Endothelial cell of umbilical vein (primary cell): ENCODE measurements at regions not wholly inside any gene's neighbourhood (a gene's known extent, or its start where the extent isn't known, plus 50 kb on each side); places are given as distances from the start of the nearest gene placed in this dataset.

Experiments
- BruUV-seq: library from RNA; stranded (reverse); fragments of 400-500 nt; replicated peaks from 2 replicates; lab custom pipeline; 2021; lab: Mats Ljungman, UMichigan
- CTCF ChIA-PET: fragments of 300-600, 350-600 bp; sonication (Branson Sonifier 250); formaldehyde crosslinking; loops from one replicate; lab custom pipeline; 2021; ENCODE audit warnings: antibody characterized with exemption, inconsistent platforms; lab: Charles Lee
- POLR2A ChIA-PET: fragments of 300-600, 350-600 bp; sonication (Branson Sonifier 250); formaldehyde crosslinking; loops from one replicate; lab custom pipeline; 2021; ENCODE audit warnings: antibody characterized with exemption, inconsistent platforms; lab: Charles Lee
- DNase-seq: peaks from one replicate; pipeline ENCODE4 v3.0.0-alpha.2; 2011; ENCODE audit warnings: low read depth, low spot score
- FAIRE-seq: peaks from 2 replicates; lab custom pipeline; 2011; peaks lifted over from hg19 to GRCh38; lab: Jason Lieb, UNC
- H2AFZ ChIP-seq: 2 replicates; pipeline ENCODE4 v1.6.0; 2012; ENCODE audit warnings: low read depth, low read length, control low read depth, inconsistent platforms
- H3K27ac ChIP-seq: 2 replicates; pipeline ENCODE4 v1.5.1; 2011; ENCODE audit warnings: low read depth, mild to moderate bottlenecking, control low read depth, low read length, moderate library complexity; ENCODE audit not compliant: insufficient read depth
- H3K27me3 ChIP-seq, 2 experiments: 2 replicates each; pipeline versions ENCODE4 v1.6.0 to v1.6.1; 2011; ENCODE audit warnings: low read length in 2 of 2, mixed read lengths in 1 of 2; ENCODE audit not compliant: control insufficient read depth in 2 of 2, insufficient read depth in 2 of 2
- H3K36me3 ChIP-seq, 2 experiments: 2 replicates in 1 of 2; 3 replicates in 1 of 2; pipeline ENCODE4 v1.5.1; 2011; ENCODE audit warnings: low read length in 2 of 2, mild to moderate bottlenecking in 1 of 2, moderate library complexity in 1 of 2; ENCODE audit not compliant: control insufficient read depth in 2 of 2, insufficient read depth in 2 of 2; ENCODE audit errors: extremely low read depth in 1 of 2
- H3K4me1 ChIP-seq: 3 replicates; pipeline ENCODE4 v1.5.1; 2011; ENCODE audit warnings: mild to moderate bottlenecking, low read length; ENCODE audit not compliant: control insufficient read depth, insufficient read depth; ENCODE audit errors: extremely low read depth
- H3K4me2 ChIP-seq: 2 replicates; pipeline ENCODE4 v1.6.1; 2011; ENCODE audit warnings: low read length, control low read depth, mixed read lengths; ENCODE audit not compliant: insufficient read depth
- H3K4me3 ChIP-seq, 3 experiments: fragments of 200-600 bp in 1 of 3; sonication (generic), shearing (Covaris generic) in 1 of 3; replicated peaks in 1 of 3; 2 replicates each; pipeline ENCODE4 v1.5.1; 2011 to 2016; ENCODE audit warnings: control low read depth in 3 of 3, low read length in 3 of 3, mild to moderate bottlenecking in 2 of 3, inconsistent platforms in 1 of 3, low read depth in 1 of 3, moderate library complexity in 1 of 3; ENCODE audit not compliant: insufficient read depth in 1 of 3
- H3K79me2 ChIP-seq: 2 replicates; pipeline ENCODE4 v1.6.0; 2012; ENCODE audit warnings: low read length, inconsistent platforms; ENCODE audit not compliant: control insufficient read depth, insufficient read depth
- H3K9ac ChIP-seq: replicated peaks from 2 replicates; pipeline ENCODE3; 2011; ENCODE audit warnings: low read length, control low read depth; ENCODE audit not compliant: insufficient read depth; ENCODE audit errors: extremely low read depth
- H3K9me1 ChIP-seq: replicated peaks from 3 replicates; pipeline ENCODE4 v1.6.0; 2011; ENCODE audit warnings: mild to moderate bottlenecking, low read length; ENCODE audit not compliant: control insufficient read depth, insufficient read depth; ENCODE audit errors: extremely low read depth
- H3K9me3 ChIP-seq: replicated peaks from 2 replicates; pipeline ENCODE4 v1.5.1; 2012; ENCODE audit warnings: low read length, inconsistent platforms; ENCODE audit not compliant: control insufficient read depth, insufficient read depth
- H4K20me1 ChIP-seq: replicated peaks from 2 replicates; pipeline ENCODE3; 2011; ENCODE audit warnings: mild to moderate bottlenecking, low read length; ENCODE audit not compliant: control insufficient read depth, insufficient read depth; ENCODE audit errors: extremely low read depth
- CTCF ChIP-seq, 2 donors: IDR thresholded peaks; 1 replicate in 1 of 2; 2 replicates in 1 of 2; pipeline ENCODE4 v1.5.1; 2011; ENCODE audit warnings: low read length in 2 of 2, mild to moderate bottlenecking in 2 of 2, moderate library complexity in 2 of 2, control low read depth in 1 of 2, inconsistent platforms in 1 of 2, low read depth in 1 of 2; ENCODE audit not compliant: insufficient read depth in 1 of 2; ENCODE audit errors: extremely low read depth in 1 of 2
- EZH2 ChIP-seq: IDR thresholded peaks from 2 replicates; pipeline ENCODE4 v1.6.1; 2012; ENCODE audit warnings: borderline replicate concordance, low read depth, mild to moderate bottlenecking, moderate library complexity, low read length, inconsistent platforms; ENCODE audit not compliant: severe bottlenecking
- FOS ChIP-seq: IDR thresholded peaks from 2 replicates; pipeline ENCODE4 v1.6.1; 2011; ENCODE audit warnings: mild to moderate bottlenecking, low read length, moderate library complexity, borderline replicate concordance; ENCODE audit not compliant: insufficient read depth
- GATA2 ChIP-seq: IDR thresholded peaks from 2 replicates; pipeline ENCODE4 v1.7.0; 2011; ENCODE audit warnings: low read depth, mild to moderate bottlenecking, moderate library complexity, mixed read lengths, low read length; ENCODE audit not compliant: insufficient read length, insufficient read depth
- JUN ChIP-seq: IDR thresholded peaks from 2 replicates; pipeline ENCODE4 v1.6.1; 2011; ENCODE audit warnings: borderline replicate concordance, low read depth; ENCODE audit not compliant: insufficient read length, insufficient read depth
- MAX ChIP-seq: IDR thresholded peaks from 2 replicates; pipeline ENCODE4 v1.6.1; 2011; ENCODE audit not compliant: insufficient read depth, insufficient read length
- MYC ChIP-seq: IDR thresholded peaks from one replicate; pipeline ENCODE4 v1.6.1; 2011; ENCODE audit warnings: mild to moderate bottlenecking, low read depth, low read length
- POLR2A ChIP-seq: IDR thresholded peaks from 2 replicates; pipeline ENCODE4 v1.6.1; 2012; ENCODE audit warnings: low read depth, mild to moderate bottlenecking, control low read depth, low read length
- POLR2AphosphoS5 ChIP-seq: IDR thresholded peaks from 2 replicates; pipeline ENCODE4 v1.6.1; 2012; ENCODE audit warnings: low read depth, mild to moderate bottlenecking, control low read depth, low read length, moderate library complexity; ENCODE audit not compliant: insufficient read depth
- dilution Hi-C: fragments of 300-500 bp; cut with MboI; formaldehyde crosslinking; loops from one replicate; pipeline ENCODE4 v1.15.0; 2019; ENCODE audit warnings: low sequenced_read_pairs; ENCODE audit not compliant: extremely low pct_ligation_motif_present
- intact Hi-C: fragments of 100-400 bp; cut with micrococcal nuclease; formaldehyde crosslinking; loops from one replicate; pipeline ENCODE4 v1.10.0; 2022

- no TSS peak for BruUV-seq
- dilution Hi-C loops (no loop called here), intact Hi-C loops (no loop called here)
- Histone ChIP-seq H3K9me3 (no peaks in the 10 kb centered on the region), H3K27ac (no peak overlapping the region), H4K20me1 (no peaks in the 10 kb centered on the region), H2AFZ (no peak overlapping the region), H3K9me1 (no peaks in the 10 kb centered on the region), H3K9ac (no peak overlapping the region), H3K79me2 (no peaks in the 10 kb centered on the region), H3K4me2 (no peak overlapping the region), H3K4me1 (peaks cover 1% of the 10 kb centered on the region), H3K36me3 (no peaks in the 10 kb centered on the region), H3K4me3 (no peak overlapping the region), H3K27me3 (no peaks in the 10 kb centered on the region)
- FAIRE-seq (no peak), DNase-seq (no peak)
- CTCF ChIA-PET: no interaction called here
- TF ChIP-seq CTCF (IDR thresholded peaks at IDR 0.05; ENCODE audit: extremely low read depth in 1 of 2, insufficient read depth in 1 of 2, low read depth in 1 of 2, low read length in 2 of 2) (no peak), POLR2AphosphoS5 (no peak), POLR2A (no peak), MYC (no peak), GATA2 (no peak), JUN (no peak), FOS (no peak), MAX (no peak), EZH2 (no peak)
- POLR2A ChIA-PET: no interaction called here
These were observed 378.7 kb downstream of the METTL4 start for GRCh38 chr18:2192562-2192961.
